ENCODE measurements at regions not wholly inside any gene's neighbourhood (a gene's known extent, or its start where the extent isn't known, plus 50 kb on each side); places are given as distances from the start of the nearest gene placed in this dataset.

GRCh38 chr21:23858878-23859277, 1748.4 kb downstream of the MRPL39 start:
- no peak for DNase-seq (ENCODE audit: low spot score in 2 of 2)
- intact Hi-C loops (cut with DNase I; ENCODE audit: low total_unique reads), result no loop called here
- TF ChIP-seq POLR2A (IDR thresholded peaks at IDR 0.05), result no peak
- TF ChIP-seq POLR2AphosphoS5 (IDR thresholded peaks at IDR 0.05), result no peak
- TF ChIP-seq CTCF (IDR thresholded peaks at IDR 0.05), result no peak

GRCh38 chr21:23853796-23854379, 1753.4 kb downstream of the MRPL39 start:
- H3K4me3 ChIP-seq, result no peak overlapping the region
- no peak for DNase-seq (ENCODE audit: low spot score in 2 of 2)
- H3K27me3 ChIP-seq, result no peaks in the 10 kb centered on the region
- no peaks in the 10 kb centered on the region for H3K9me3 ChIP-seq
- TF ChIP-seq CTCF (IDR thresholded peaks at IDR 0.05) (peak in 2 of 3 donors; percentile 34 to 40), POLR2AphosphoS5 (IDR thresholded peaks at IDR 0.05) (no peak)
- no peak overlapping the region for H3K27ac ChIP-seq
- no peaks in the 10 kb centered on the region for H3K36me3 ChIP-seq
- H3K4me1 ChIP-seq, result no peaks in the 10 kb centered on the region
- intact Hi-C loops (cut with DNase I; ENCODE audit: low total_unique reads), result no loop called here

More at GRCh38 chr21:23858878-23859277, 1748.4 kb downstream of the MRPL39 start:
- no peak overlapping the region for H3K27ac ChIP-seq
- no peak overlapping the region for H3K4me3 ChIP-seq
- no peaks in the 10 kb centered on the region for H3K4me1 ChIP-seq
- no peaks in the 10 kb centered on the region for H3K9me3 ChIP-seq
- H3K27me3 ChIP-seq, result no peaks in the 10 kb centered on the region
- H3K36me3 ChIP-seq, result no peaks in the 10 kb centered on the region

- no peak for TF ChIP-seq CTCF (IDR thresholded peaks at IDR 0.05)
- TF ChIP-seq POLR2A (IDR thresholded peaks at IDR 0.05), result no peak
- no peak for TF ChIP-seq POLR2AphosphoS5 (IDR thresholded peaks at IDR 0.05)
- intact Hi-C loops (cut with DNase I; ENCODE audit: low total_unique reads), result no loop called here
- Histone ChIP-seq H3K27ac (no peak overlapping the region), H3K36me3 (no peaks in the 10 kb centered on the region), H3K4me3 (no peak overlapping the region), H3K4me1 (no peaks in the 10 kb centered on the region), H3K9me3 (peaks cover 0 to 14% of the 10 kb centered on the region in 2 donors), H3K27me3 (no peaks in the 10 kb centered on the region)
- DNase-seq (ENCODE audit: low spot score in 2 of 2), result no peak
These were observed 1769.7 kb downstream of the MRPL39 start for GRCh38 chr21:23837564-23837963.

- intact Hi-C loops (cut with DNase I; ENCODE audit: low total_unique reads), result no loop called here
- DNase-seq (ENCODE audit: low spot score in 2 of 2), result no peak
- Histone ChIP-seq H3K4me1 (no peaks in the 10 kb centered on the region), H3K36me3 (no peaks in the 10 kb centered on the region), H3K9me3 (no peaks in the 10 kb centered on the region), H3K4me3 (no peak overlapping the region), H3K27me3 (no peaks in the 10 kb centered on the region), H3K27ac (no peak overlapping the region)
- TF ChIP-seq POLR2AphosphoS5 (IDR thresholded peaks at IDR 0.05), result no peak
- TF ChIP-seq POLR2A (IDR thresholded peaks at IDR 0.05), result no peak
These were observed 1784.5 kb downstream of the MRPL39 start for GRCh38 chr21:23822760-23823159.

GRCh38 chr21:23817337-23817736, 1789.9 kb downstream of the MRPL39 start:
- no peaks in the 10 kb centered on the region for H3K36me3 ChIP-seq
- no peak overlapping the region for H3K27ac ChIP-seq
- intact Hi-C loops (cut with DNase I; ENCODE audit: low total_unique reads), result no loop called here
- no peak overlapping the region for H3K4me3 ChIP-seq
- no peak for DNase-seq (ENCODE audit: low spot score in 2 of 2)
- no peaks in the 10 kb centered on the region for H3K4me1 ChIP-seq
- H3K9me3 ChIP-seq, result no peaks in the 10 kb centered on the region
- TF ChIP-seq CTCF (IDR thresholded peaks at IDR 0.05) (no peak), POLR2AphosphoS5 (IDR thresholded peaks at IDR 0.05) (no peak), POLR2A (IDR thresholded peaks at IDR 0.05) (no peak)
- H3K27me3 ChIP-seq, result no peaks in the 10 kb centered on the region

- H3K4me3 ChIP-seq, result no peak overlapping the region
- intact Hi-C loops (cut with DNase I; ENCODE audit: low total_unique reads), result no loop called here
- TF ChIP-seq POLR2A (IDR thresholded peaks at IDR 0.05) (no peak), POLR2AphosphoS5 (IDR thresholded peaks at IDR 0.05) (no peak), CTCF (IDR thresholded peaks at IDR 0.05) (no peak)
- no peaks in the 10 kb centered on the region for H3K36me3 ChIP-seq
- DNase-seq (ENCODE audit: low spot score in 2 of 2), result no peak
- no peaks in the 10 kb centered on the region for H3K4me1 ChIP-seq
- H3K9me3 ChIP-seq, result no peaks in the 10 kb centered on the region
- H3K27ac ChIP-seq, result no peak overlapping the region
- H3K27me3 ChIP-seq, result no peaks in the 10 kb centered on the region
These were observed 1794.8 kb downstream of the MRPL39 start for GRCh38 chr21:23812485-23812884.
